ENCODE measurements at regions not wholly inside any gene's neighbourhood (a gene's known extent, or its start where the extent isn't known, plus 50 kb on each side); places are given as distances from the start of the nearest gene placed in this dataset.

DNA sequence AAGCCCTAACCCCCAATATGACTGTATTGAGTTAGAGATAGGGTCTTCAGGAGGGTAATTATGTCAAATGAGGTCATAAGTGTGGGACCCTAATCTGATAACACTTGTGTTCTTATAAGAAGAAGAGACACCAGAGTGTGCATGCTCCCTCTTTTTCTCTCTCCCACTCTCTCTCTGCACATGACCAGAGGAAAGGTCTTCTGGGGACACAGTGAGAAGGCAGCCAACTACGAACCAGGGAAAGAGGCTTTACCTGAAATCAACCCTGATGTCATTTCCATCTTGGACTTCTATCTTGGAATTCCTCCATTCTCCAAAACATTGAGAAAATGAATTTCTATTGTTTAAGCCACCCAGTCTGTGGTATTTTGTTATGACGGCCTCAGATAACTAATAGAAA, 97.2 kb upstream of the MAD2L1 start:
- DNase-seq = no peak

DNA sequence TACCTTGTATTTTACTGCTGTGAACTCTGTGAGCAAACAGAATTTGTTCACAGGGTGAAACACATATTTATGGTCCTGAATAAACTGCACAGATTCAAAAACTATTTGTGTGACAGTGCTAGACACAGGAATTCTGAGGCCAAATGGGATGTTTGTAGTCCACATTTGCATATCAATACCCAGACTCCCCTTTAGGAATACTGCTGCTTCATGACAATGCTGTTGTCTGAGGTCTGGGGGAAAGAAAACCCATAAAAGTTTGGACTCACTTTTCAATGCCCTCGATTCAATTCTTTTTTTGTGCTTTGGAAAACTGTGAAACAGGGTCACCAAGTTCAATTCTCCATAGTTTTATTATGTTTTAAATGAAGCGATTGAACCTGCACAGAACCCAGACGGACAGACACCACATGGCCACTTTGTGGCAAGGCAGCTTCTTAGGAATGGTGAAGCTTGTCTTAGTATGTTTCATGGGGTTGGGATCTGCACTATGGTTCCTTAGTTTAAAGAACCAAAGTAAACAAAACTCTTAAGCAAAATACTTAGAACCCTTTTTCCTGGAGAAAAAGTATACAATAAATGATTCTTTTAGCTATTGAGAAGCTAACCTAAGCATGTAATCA, 92.3 kb upstream of the MAD2L1 start:
- DNase-seq = no peak

DNA sequence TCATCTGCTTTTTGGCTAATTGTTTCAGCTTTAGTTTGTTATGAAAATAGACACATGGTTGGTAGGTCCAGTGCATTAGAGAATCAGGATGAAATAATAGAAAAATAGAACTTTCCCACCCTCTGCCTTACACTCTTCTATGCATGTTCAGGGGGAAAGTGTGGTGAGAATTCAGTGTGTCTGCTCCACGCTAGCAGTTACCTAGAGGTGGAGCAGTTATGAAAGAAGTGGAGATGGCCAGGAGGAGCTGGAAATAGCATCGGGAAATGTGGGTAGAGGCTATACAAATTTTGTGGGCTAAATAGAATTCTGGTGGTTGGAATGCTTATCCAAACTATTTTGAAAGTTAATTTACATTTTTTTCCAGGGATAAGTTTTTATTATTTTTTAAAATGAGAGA, 91.4 kb upstream of the MAD2L1 start:
- DNase-seq = no peak

DNA sequence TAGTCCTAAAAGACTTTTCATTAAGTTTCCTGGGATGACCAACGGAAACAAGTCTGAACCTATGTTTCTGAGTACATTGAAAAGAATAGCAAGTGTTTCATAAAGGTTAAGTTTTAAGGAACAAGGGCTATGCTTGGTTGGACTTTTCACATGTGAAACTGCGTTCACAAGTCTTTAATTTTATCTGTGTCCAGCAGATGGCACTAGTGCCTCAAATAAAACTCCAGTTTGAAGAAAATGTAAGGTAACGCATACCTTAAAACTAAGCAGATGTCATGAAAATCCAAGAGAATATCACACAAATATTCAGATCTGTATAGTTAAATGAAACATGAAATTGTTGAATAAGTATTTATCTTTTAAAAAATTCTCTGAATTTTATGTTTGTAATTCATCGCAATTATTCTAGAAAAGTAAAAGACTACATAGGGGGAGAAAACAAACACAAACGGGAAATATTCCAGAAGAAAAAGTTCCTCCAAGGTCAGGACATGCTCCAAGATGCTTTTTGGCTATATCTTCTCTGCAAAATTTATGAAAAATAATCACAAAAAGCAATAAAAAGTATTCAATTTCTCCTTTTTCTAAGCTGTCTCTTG, 89.6 kb upstream of the MAD2L1 start:
- no peak for DNase-seq

DNA sequence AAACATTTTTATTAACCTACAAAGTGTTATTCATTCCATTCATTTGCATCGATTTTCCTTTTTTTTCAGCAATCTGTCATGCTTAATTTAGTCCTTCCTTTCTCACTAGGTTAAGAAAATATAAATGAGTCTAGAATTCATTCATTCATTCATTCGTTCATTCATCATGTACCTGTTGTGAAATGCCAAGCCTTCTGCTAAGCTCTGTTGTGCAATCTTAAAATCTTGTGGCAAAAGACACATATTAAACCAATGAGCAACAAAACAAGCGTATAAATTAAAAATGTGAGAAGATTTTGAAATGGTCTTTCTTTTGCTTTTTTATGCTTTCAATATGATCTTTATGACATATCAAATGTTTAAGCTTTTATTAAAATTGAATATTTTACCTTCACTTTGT, 88.6 kb upstream of the MAD2L1 start:
- no peak for DNase-seq

DNA sequence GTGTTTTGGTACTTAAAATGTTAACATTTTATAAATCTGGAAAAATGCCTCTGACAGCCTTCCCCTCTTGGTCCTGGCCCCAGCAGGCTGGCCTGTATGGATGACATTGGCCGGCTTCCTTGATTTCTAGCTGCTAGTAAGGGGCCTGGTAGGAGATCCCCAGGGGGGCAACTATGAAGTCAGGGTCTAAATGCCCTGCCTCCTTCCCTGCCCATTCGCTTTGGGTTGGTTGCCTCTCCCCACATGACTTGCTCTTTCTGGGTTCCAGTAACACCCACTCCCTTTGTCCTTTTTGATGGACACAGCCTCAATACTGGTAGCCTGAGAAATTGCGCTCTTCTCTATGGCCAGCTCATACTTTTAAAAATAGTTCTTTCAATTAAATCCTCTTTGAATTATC, 78.0 kb upstream of the MAD2L1 start:
- DNase-seq = no peak

DNA sequence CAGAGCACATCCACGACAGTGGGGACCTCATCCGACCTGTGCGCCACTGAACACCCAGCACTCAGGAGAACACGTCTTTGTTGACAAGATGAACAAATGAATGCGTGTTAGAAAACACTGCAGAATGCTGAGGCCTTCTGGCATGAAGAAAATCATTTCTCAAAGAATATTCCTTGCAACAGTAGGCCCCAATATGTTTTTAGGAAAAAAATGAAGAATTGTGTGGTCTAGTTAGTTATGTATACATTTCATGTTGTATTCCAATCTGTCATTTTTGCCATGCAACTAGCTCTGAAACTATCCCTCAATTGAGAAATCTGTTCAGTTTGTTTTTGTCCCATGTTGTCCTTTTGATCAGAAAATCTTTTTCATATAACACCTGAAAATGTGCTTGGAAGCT, 77.4 kb upstream of the MAD2L1 start:
- DNase-seq = no peak

DNA sequence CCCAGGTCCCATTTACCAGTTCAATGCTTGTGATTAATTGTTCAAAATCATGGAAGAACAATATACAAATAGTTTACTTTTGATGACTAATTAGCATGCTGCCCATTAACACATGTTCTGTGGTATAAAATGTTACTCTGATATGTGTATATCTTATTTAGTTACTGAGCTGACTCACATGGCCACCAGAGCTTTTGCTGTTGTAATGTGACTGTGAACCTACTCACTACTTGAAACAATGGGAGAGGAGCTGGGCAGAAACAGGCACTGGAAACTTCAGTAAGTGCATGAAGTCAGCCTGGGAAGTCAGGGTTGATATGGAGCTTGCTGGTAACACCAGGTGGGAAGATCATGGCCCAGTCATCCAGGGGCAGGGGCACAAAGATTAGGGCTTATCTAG, 72.7 kb upstream of the MAD2L1 start:
- DNase-seq = no peak

DNA sequence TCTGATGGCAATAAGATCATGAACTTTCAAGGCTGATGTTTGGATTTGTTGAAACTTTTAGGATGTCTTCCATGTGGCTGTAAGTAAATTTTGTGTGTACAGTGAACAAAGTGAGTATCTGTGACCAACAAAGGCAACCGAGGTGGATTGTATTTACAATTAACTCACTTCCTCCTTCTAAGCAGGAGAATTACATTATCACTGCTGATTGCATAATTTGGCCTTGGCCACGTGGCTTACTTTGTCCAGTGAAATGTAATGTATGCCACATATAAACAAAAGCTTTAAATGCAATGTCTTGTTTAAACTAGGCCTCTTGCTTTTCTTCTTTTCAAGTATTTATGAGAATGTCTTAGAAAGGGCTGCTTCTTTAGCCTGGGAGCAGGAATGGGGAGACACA, 66.3 kb upstream of the MAD2L1 start:
- no peak for DNase-seq

DNA sequence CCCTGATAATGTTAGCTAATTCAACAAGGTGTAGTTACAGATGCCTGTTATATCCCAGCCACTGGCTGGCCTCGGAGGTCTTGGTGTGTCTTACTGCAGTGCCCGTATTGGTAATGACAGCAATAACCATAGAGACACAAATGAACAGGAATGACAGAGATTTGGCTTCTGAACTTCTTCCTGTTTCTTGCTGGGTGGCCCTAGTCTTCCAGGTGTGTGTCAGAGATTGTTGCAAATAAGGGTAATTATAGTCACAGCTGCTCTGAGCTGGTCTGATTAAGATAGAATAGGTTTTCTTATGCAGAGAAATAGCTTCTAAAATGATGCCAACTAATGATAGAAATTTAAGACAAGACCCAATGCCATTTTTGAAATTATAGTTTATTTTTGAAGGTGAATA, 64.1 kb upstream of the MAD2L1 start:
- no peak for DNase-seq

Data from GOT3 (cell line).